DND-41 (cell line): ENCODE measurements at regions not wholly inside any gene's neighbourhood (a gene's known extent, or its start where the extent isn't known, plus 50 kb on each side); places are given as distances from the start of the nearest gene placed in this dataset.

Experiments
- CTCF ChIP-seq: IDR thresholded peaks from 2 replicates; pipeline ENCODE4 v1.5.1; 2012; ENCODE audit warnings: borderline replicate concordance, low read length, moderate library complexity, mild to moderate bottlenecking; ENCODE audit not compliant: poor library complexity, severe bottlenecking; ENCODE audit errors: extremely low read depth
- EZH2 ChIP-seq: IDR thresholded peaks from 3 replicates; pipeline ENCODE4 v1.6.1; 2012; ENCODE audit warnings: borderline replicate concordance, low read depth, mild to moderate bottlenecking, moderate library complexity, low read length, inconsistent platforms; ENCODE audit not compliant: severe bottlenecking

- TF ChIP-seq EZH2 = no peak
- TF ChIP-seq CTCF = no peak
Measured at GRCh38 chr12:105480162-105480561, 149.7 kb downstream of the C12orf75 start.
